Keratinocyte (primary cell): ENCODE measurements at regions not wholly inside any gene's neighbourhood (a gene's known extent, or its start where the extent isn't known, plus 50 kb on each side); places are given as distances from the start of the nearest gene placed in this dataset.

Experiments used
- DNase-seq: peaks from one replicate; pipeline ENCODE4 v3.0.0-alpha.2; 2011; ENCODE audit warnings: low read depth, missing footprints, low spot score
- FAIRE-seq: peaks from 2 replicates; lab custom pipeline; 2011; peaks lifted over from hg19 to GRCh38; lab: Jason Lieb, UNC
- H2AFZ ChIP-seq: 2 replicates; pipeline ENCODE4 v1.6.0; 2012; ENCODE audit warnings: low read length, control low read depth, inconsistent platforms; ENCODE audit not compliant: control insufficient read depth
- H3K27ac ChIP-seq: 2 replicates; pipeline ENCODE4 v1.5.1; 2011; ENCODE audit warnings: low read length; ENCODE audit not compliant: control insufficient read depth, insufficient read depth
- H3K27me3 ChIP-seq: 3 replicates; pipeline ENCODE4 v1.6.0; 2011; ENCODE audit warnings: low read length; ENCODE audit not compliant: control insufficient read depth, insufficient read depth; ENCODE audit errors: extremely low read depth
- H3K36me3 ChIP-seq, 2 experiments: 2 replicates in 1 of 2; 3 replicates in 1 of 2; pipeline ENCODE4 v1.5.1; 2011; ENCODE audit warnings: low read length in 2 of 2, mild to moderate bottlenecking in 1 of 2; ENCODE audit not compliant: control insufficient read depth in 2 of 2, insufficient read depth in 2 of 2; ENCODE audit errors: extremely low read depth in 1 of 2
- H3K4me1 ChIP-seq: 3 replicates; pipeline ENCODE4 v1.5.1; 2011; ENCODE audit warnings: low read length; ENCODE audit not compliant: control insufficient read depth, insufficient read depth; ENCODE audit errors: extremely low read depth
- H3K4me2 ChIP-seq: 3 replicates; pipeline ENCODE4 v1.6.0; 2011; ENCODE audit warnings: low read depth, low read length; ENCODE audit not compliant: control insufficient read depth, insufficient read depth; ENCODE audit errors: extremely low read depth
- H3K4me3 ChIP-seq, 3 experiments: fragments of 200-600 bp in 1 of 3; sonication (generic) in 1 of 3; 2 replicates in 2 of 3; 3 replicates in 1 of 3; pipeline ENCODE4 v1.5.1; 2011 to 2016; ENCODE audit warnings: low read length in 3 of 3, mild to moderate bottlenecking in 3 of 3, control low read depth in 2 of 3, inconsistent platforms in 1 of 3, low read depth in 1 of 3, mixed read lengths in 1 of 3, mixed run types in 1 of 3, moderate library complexity in 1 of 3; ENCODE audit not compliant: control insufficient read depth in 2 of 3, insufficient read depth in 2 of 3; ENCODE audit errors: extremely low read depth in 1 of 3
- H3K79me2 ChIP-seq: 2 replicates; pipeline ENCODE4 v1.6.0; 2012; ENCODE audit warnings: low read length; ENCODE audit not compliant: control insufficient read depth, insufficient read depth
- H3K9ac ChIP-seq: 3 replicates; pipeline ENCODE4 v1.6.0; 2011; ENCODE audit warnings: low read length; ENCODE audit not compliant: control insufficient read depth, insufficient read depth; ENCODE audit errors: extremely low read depth
- H3K9me1 ChIP-seq: 3 replicates; pipeline ENCODE4 v1.6.0; 2011; ENCODE audit warnings: low read length; ENCODE audit not compliant: control insufficient read depth, insufficient read depth; ENCODE audit errors: extremely low read depth
- H3K9me3 ChIP-seq: 2 replicates; pipeline ENCODE4 v1.5.1; 2012; ENCODE audit warnings: low read depth, low read length; ENCODE audit not compliant: control insufficient read depth
- H4K20me1 ChIP-seq: 3 replicates; pipeline ENCODE4 v1.6.0; 2011; ENCODE audit warnings: low read length; ENCODE audit not compliant: control insufficient read depth, insufficient read depth; ENCODE audit errors: extremely low read depth
- CTCF ChIP-seq, 3 experiments: IDR thresholded peaks in 1 of 3; conservative IDR thresholded peaks in 1 of 3; optimal IDR thresholded peaks in 1 of 3; 2 replicates in 2 of 3; 3 replicates in 1 of 3; pipeline versions ENCODE3 to v1.5.1; 2011; ENCODE audit warnings: low read length in 3 of 3, mild to moderate bottlenecking in 3 of 3, moderate library complexity in 2 of 3, control low read depth in 1 of 3, inconsistent platforms in 1 of 3; ENCODE audit not compliant: insufficient read depth in 2 of 3; ENCODE audit errors: extremely low read depth in 1 of 3
- EZH2 ChIP-seq: IDR thresholded peaks from one replicate; pipeline ENCODE4 v1.6.1; 2012; ENCODE audit warnings: inconsistent platforms, mild to moderate bottlenecking, low read length, moderate library complexity
- dilution Hi-C: fragments of 300-500 bp; cut with MboI; formaldehyde crosslinking; loops from one replicate; pipeline ENCODE4 v1.7.0; 2020; ENCODE audit warnings: low sequenced_read_pairs; ENCODE audit not compliant: extremely low pct_ligation_motif_present

GRCh38 chr9:71393005-71393404, 271.6 kb upstream of the TRPM3 start:
- TF ChIP-seq CTCF (optimal IDR thresholded peaks at IDR 0.05 in 1 of 3, IDR thresholded peaks at IDR 0.05 in 1 of 3, conservative IDR thresholded peaks at IDR 0.05 in 1 of 3; ENCODE audit: extremely low read depth in 1 of 3, insufficient read depth in 2 of 3, low read length in 3 of 3) (no peak), EZH2 (no peak)
- H3K4me3 ChIP-seq, result no peak overlapping the region
- no peaks in the 10 kb centered on the region for H3K9me3 ChIP-seq
- dilution Hi-C loops, result no loop called here
- no peaks in the 10 kb centered on the region for H3K36me3 ChIP-seq
- H3K79me2 ChIP-seq, result no peaks in the 10 kb centered on the region
- no peaks in the 10 kb centered on the region for H3K4me1 ChIP-seq
- H3K27ac ChIP-seq, result no peak overlapping the region
- no peaks in the 10 kb centered on the region for H3K27me3 ChIP-seq
- FAIRE-seq, result no peak
- no peak overlapping the region for H3K9ac ChIP-seq
- no peak overlapping the region for H3K4me2 ChIP-seq
- no peaks in the 10 kb centered on the region for H3K9me1 ChIP-seq
- no peak overlapping the region for H2AFZ ChIP-seq
- H4K20me1 ChIP-seq, result no peaks in the 10 kb centered on the region
- DNase-seq, result no peak

- no peak for TF ChIP-seq CTCF (optimal IDR thresholded peaks at IDR 0.05 in 1 of 3, IDR thresholded peaks at IDR 0.05 in 1 of 3, conservative IDR thresholded peaks at IDR 0.05 in 1 of 3; ENCODE audit: extremely low read depth in 1 of 3, insufficient read depth in 2 of 3, low read length in 3 of 3)
- no peak for TF ChIP-seq EZH2
- dilution Hi-C loops, result no loop called here
- no peak for FAIRE-seq
Measured at GRCh38 chr9:71384343-71384742, 262.9 kb upstream of the TRPM3 start.

More at GRCh38 chr9:71384343-71384742, 262.9 kb upstream of the TRPM3 start:
- Histone ChIP-seq H3K9me3 (no peaks in the 10 kb centered on the region), H3K4me3 (no peak overlapping the region), H3K36me3 (no peaks in the 10 kb centered on the region), H3K9ac (no peak overlapping the region), H2AFZ (no peak overlapping the region), H3K4me2 (no peak overlapping the region), H3K27ac (no peak overlapping the region), H3K4me1 (no peaks in the 10 kb centered on the region), H3K79me2 (no peaks in the 10 kb centered on the region), H3K9me1 (no peaks in the 10 kb centered on the region), H3K27me3 (no peaks in the 10 kb centered on the region), H4K20me1 (no peaks in the 10 kb centered on the region)
- DNase-seq, result no peak
